CD14-positive monocyte (primary cell): ENCODE measurements at regions not wholly inside any gene's neighbourhood (a gene's known extent, or its start where the extent isn't known, plus 50 kb on each side); places are given as distances from the start of the nearest gene placed in this dataset.

Experiments
- DNase-seq, 3 donors: peaks; one replicate each; pipeline ENCODE4 v3.0.0-alpha.2; 2011 to 2022
- H2AFZ ChIP-seq: 2 replicates; pipeline ENCODE4 v1.6.0; 2012; ENCODE audit warnings: mild to moderate bottlenecking, low read depth, low read length, inconsistent platforms; ENCODE audit not compliant: insufficient read depth, poor library complexity, severe bottlenecking
- H3K27ac ChIP-seq, 2 donors: 1 replicate in 1 of 2; 2 replicates in 1 of 2; pipeline ENCODE4 v1.5.1; 2012 to 2013; ENCODE audit warnings: low read length in 2 of 2, control low read depth in 1 of 2, inconsistent platforms in 1 of 2, low read depth in 1 of 2, mild to moderate bottlenecking in 1 of 2
- H3K27me3 ChIP-seq, 2 donors: one replicate each; pipeline versions ENCODE4 v1.6.0 to v1.6.1; 2011 to 2013; ENCODE audit warnings: low read length in 2 of 2; ENCODE audit not compliant: control insufficient read depth in 2 of 2, insufficient read depth in 2 of 2
- H3K36me3 ChIP-seq, 2 donors: replicated peaks in 1 of 2; 1 replicate in 1 of 2; 2 replicates in 1 of 2; pipeline versions ENCODE4 v1.5.1 to v1.6.1; 2012 to 2013; ENCODE audit warnings: low read length in 2 of 2, control low read depth in 1 of 2, inconsistent platforms in 1 of 2, mild to moderate bottlenecking in 1 of 2; ENCODE audit not compliant: insufficient read depth in 2 of 2, control insufficient read depth in 1 of 2
- H3K4me1 ChIP-seq, 2 donors: 1 replicate in 1 of 2; 2 replicates in 1 of 2; pipeline versions ENCODE4 v1.5.1 to v1.6.1; 2012 to 2013; ENCODE audit warnings: low read length in 2 of 2, control low read depth in 1 of 2, inconsistent platforms in 1 of 2, mild to moderate bottlenecking in 1 of 2, moderate library complexity in 1 of 2; ENCODE audit not compliant: insufficient read depth in 2 of 2, control insufficient read depth in 1 of 2
- H3K4me2 ChIP-seq: replicated peaks from 2 replicates; pipeline ENCODE3; 2012; ENCODE audit warnings: low read length, moderate library complexity, mild to moderate bottlenecking; ENCODE audit not compliant: poor library complexity, severe bottlenecking; ENCODE audit errors: extremely low read depth
- H3K4me3 ChIP-seq, 3 experiments: fragments of 200-600 bp in 1 of 3; sonication (generic) in 1 of 3; replicated peaks in 1 of 3; 1 replicate in 2 of 3; 2 replicates in 1 of 3; pipeline ENCODE4 v1.5.1; 2011 to 2013; ENCODE audit warnings: low read length in 3 of 3, mild to moderate bottlenecking in 3 of 3, control low read depth in 2 of 3, low read depth in 2 of 3, inconsistent platforms in 1 of 3, moderate library complexity in 1 of 3
- H3K79me2 ChIP-seq: 2 replicates; pipeline ENCODE4 v1.6.0; 2012; ENCODE audit warnings: mild to moderate bottlenecking, control low read depth, inconsistent platforms, low read length, moderate library complexity; ENCODE audit not compliant: insufficient read depth
- H3K9ac ChIP-seq: 2 replicates; pipeline ENCODE4 v1.6.0; 2017; ENCODE audit warnings: low read length, mild to moderate bottlenecking; ENCODE audit not compliant: insufficient read depth, poor library complexity, severe bottlenecking
- H3K9me3 ChIP-seq, 2 donors: replicated peaks in 1 of 2; 1 replicate in 1 of 2; 2 replicates in 1 of 2; pipeline versions ENCODE4 v1.5.1 to v1.6.1; 2012 to 2013; ENCODE audit warnings: low read length in 2 of 2, control low read depth in 1 of 2; ENCODE audit not compliant: control insufficient read depth in 1 of 2, insufficient read depth in 1 of 2
- H4K20me1 ChIP-seq: 2 replicates; pipeline ENCODE4 v1.6.0; 2012; ENCODE audit warnings: mild to moderate bottlenecking, low read length, control low read depth, moderate library complexity; ENCODE audit not compliant: insufficient read depth
- H3K27ac Mint-ChIP-seq, 7 donors: one replicate each; pipeline ENCODE4 v1.8.0; 2020; ENCODE audit warnings: mild to moderate bottlenecking in 7 of 7, mixed read lengths in 7 of 7, moderate library complexity in 6 of 7, inconsistent platforms in 2 of 7
- H3K27me3 Mint-ChIP-seq, 3 donors: one replicate each; pipeline ENCODE4 v1.8.0; 2021 to 2022; ENCODE audit warnings: low read depth in 3 of 3, mild to moderate bottlenecking in 3 of 3, mixed read lengths in 3 of 3, moderate library complexity in 3 of 3, inconsistent platforms in 1 of 3
- H3K36me3 Mint-ChIP-seq, 2 donors: one replicate each; pipeline ENCODE4 v1.8.0; 2020; ENCODE audit warnings: mixed read lengths in 2 of 2, inconsistent platforms in 1 of 2, mild to moderate bottlenecking in 1 of 2
- H3K4me1 Mint-ChIP-seq: one replicate; pipeline ENCODE4 v1.8.0; 2020; ENCODE audit warnings: mild to moderate bottlenecking, mixed read lengths
- H3K4me3 Mint-ChIP-seq, 2 donors: one replicate each; pipeline ENCODE4 v1.8.0; 2020; ENCODE audit warnings: mild to moderate bottlenecking in 2 of 2, mixed read lengths in 2 of 2, moderate library complexity in 1 of 2
- H3K9me3 Mint-ChIP-seq, 7 donors: one replicate each; pipeline ENCODE4 v1.8.0; 2020 to 2022; ENCODE audit warnings: mixed read lengths in 7 of 7, mild to moderate bottlenecking in 6 of 7, moderate library complexity in 6 of 7, inconsistent platforms in 2 of 7
- CTCF ChIP-seq: fragments of 200-600 bp; IDR thresholded peaks from one replicate; pipeline ENCODE4 v1.8.0; 2022; ENCODE audit warnings: antibody characterized with exemption, mild to moderate bottlenecking
- WGBS: methylation state at CpG from one replicate; pipeline ENCODE4 v1.1.5; 2013; ENCODE audit warnings: missing lambda C conversion rate; ENCODE audit not compliant: insufficient coverage; 5-methylcytosine and 5-hydroxymethylcytosine counted together
- intact Hi-C, 2 donors: fragments of 100-400 bp; cut with micrococcal nuclease; formaldehyde crosslinking; loops; one replicate each; pipeline versions ENCODE4 v1.15.0 to v1.15.1; 2023

GRCh38 chr14:94690896-94691659 is 78.8 kb downstream of the GSC start:
- Histone ChIP-seq H3K27me3 (peaks cover 0 to 19% of the 10 kb centered on the region in 2 donors), H3K27ac (no peak overlapping the region), H4K20me1 (no peaks in the 10 kb centered on the region), H3K4me1 (peaks cover 0 to 7% of the 10 kb centered on the region in 2 donors), H2AFZ (no peak overlapping the region), H3K9me3 (no peaks in the 10 kb centered on the region), H3K36me3 (no peaks in the 10 kb centered on the region), H3K4me3 (no peak overlapping the region), H3K4me2 (no peak overlapping the region), H3K79me2 (no peaks in the 10 kb centered on the region), H3K9ac (no peak overlapping the region)
- peaks cover 19 to 34% (median 28%) of the 10 kb centered on the region in 3 donors for H3K27me3 Mint-ChIP-seq
- H3K4me3 Mint-ChIP-seq: peak overlapping the region in 1 of 2 donors; percentile 35
- intact Hi-C loops: no loop called here
- 88% methylated on average over 30 of the region's 31 CpGs for WGBS
- peaks cover 0 to 4% (median 0%) of the 10 kb centered on the region in 7 donors for H3K9me3 Mint-ChIP-seq
- peaks cover 12% of the 10 kb centered on the region for H3K4me1 Mint-ChIP-seq
- no peaks in the 10 kb centered on the region for H3K36me3 Mint-ChIP-seq
- no peak for DNase-seq
- H3K27ac Mint-ChIP-seq: no peak overlapping the region
- no peak for TF ChIP-seq CTCF

- no peak overlapping the region for H3K9ac ChIP-seq
- no peaks in the 10 kb centered on the region for H3K9me3 ChIP-seq
- H4K20me1 ChIP-seq: no peaks in the 10 kb centered on the region
- no peaks in the 10 kb centered on the region for H3K36me3 ChIP-seq
- H3K27me3 ChIP-seq: peaks cover 0 to 19% of the 10 kb centered on the region in 2 donors
- H3K79me2 ChIP-seq: no peaks in the 10 kb centered on the region
- H3K4me3 Mint-ChIP-seq: peak overlapping the region in 1 of 2 donors; percentile 68
- no peak for DNase-seq
- H3K27ac Mint-ChIP-seq: no peak overlapping the region
- no peak overlapping the region for H3K4me3 ChIP-seq
- intact Hi-C loops: no loop called here
- WGBS: 57% methylated on average over 11 of the region's 14 CpGs
- H3K36me3 Mint-ChIP-seq: no peaks in the 10 kb centered on the region
- no peak overlapping the region for H3K4me2 ChIP-seq
- H2AFZ ChIP-seq: no peak overlapping the region
- H3K9me3 Mint-ChIP-seq: peaks cover 0 to 4% (median 0%) of the 10 kb centered on the region in 7 donors
- peaks cover 0 to 7% of the 10 kb centered on the region in 2 donors for H3K4me1 ChIP-seq
- TF ChIP-seq CTCF: no peak
- peaks cover 19 to 34% (median 25%) of the 10 kb centered on the region in 3 donors for H3K27me3 Mint-ChIP-seq
- no peak overlapping the region for H3K27ac ChIP-seq
- peaks cover 12% of the 10 kb centered on the region for H3K4me1 Mint-ChIP-seq
These were observed 78.3 kb downstream of the SERPINA3 start for GRCh38 chr14:94690486-94690885.
